ENCODE measurements at regions not wholly inside any gene's neighbourhood (a gene's known extent, or its start where the extent isn't known, plus 50 kb on each side); places are given as distances from the start of the nearest gene placed in this dataset.
"Not testable (repeated sequence)": the region's sequence is repeated elsewhere in the genome, so short reads cannot be mapped to it uniquely, and the experiment has no call there.

GRCh38 chr2:176574484-176575236 is 305.4 kb downstream of the MTX2 start:
- DNase-seq (ENCODE audit: low read depth): no peak

- DNase-seq (ENCODE audit: low read depth): no peak
Observed at GRCh38 chr2:176575237-176575744, 306.0 kb downstream of the MTX2 start.

- no peak for DNase-seq (ENCODE audit: low read depth)
Observed at GRCh38 chr2:176577054-176577453, 307.8 kb downstream of the MTX2 start.

GRCh38 chr2:176578292-176578691 is 309.1 kb downstream of the MTX2 start:
- not testable (repeated sequence) for DNase-seq (ENCODE audit: low read depth)

GRCh38 chr2:176579608-176580007 is 310.4 kb downstream of the MTX2 start:
- no peak for DNase-seq (ENCODE audit: low read depth)

- DNase-seq (ENCODE audit: low read depth): no peak
Observed at GRCh38 chr2:176581557-176582165, 312.4 kb downstream of the MTX2 start.

- DNase-seq (ENCODE audit: low read depth): no peak
Observed at GRCh38 chr2:176582176-176582575, 312.9 kb downstream of the MTX2 start.

- peak; percentile 69 for DNase-seq (ENCODE audit: low read depth)
Observed at GRCh38 chr2:176582990-176583481, 313.8 kb downstream of the MTX2 start.

GRCh38 chr2:176583607-176584006 is 314.4 kb downstream of the MTX2 start:
- no peak for DNase-seq (ENCODE audit: low read depth)

- DNase-seq (ENCODE audit: low read depth): no peak
Observed at GRCh38 chr2:176584333-176584732, 315.1 kb downstream of the MTX2 start.

GRCh38 chr2:176585291-176585690 is 316.0 kb downstream of the MTX2 start:
- DNase-seq (ENCODE audit: low read depth): no peak

- DNase-seq (ENCODE audit: low read depth): no peak
Observed at GRCh38 chr2:176585791-176586190, 316.5 kb downstream of the MTX2 start.

- DNase-seq (ENCODE audit: low read depth): no peak
Observed at GRCh38 chr2:176589287-176589686, 320.0 kb downstream of the MTX2 start.

- no peak for DNase-seq (ENCODE audit: low read depth)
Observed at GRCh38 chr2:176589825-176590440, 320.7 kb downstream of the MTX2 start.

- DNase-seq (ENCODE audit: low read depth): no peak
Observed at GRCh38 chr2:176592216-176592615, 323.0 kb downstream of the MTX2 start.

- no peak for DNase-seq (ENCODE audit: low read depth)
Observed at GRCh38 chr2:176595986-176596385, 326.7 kb downstream of the MTX2 start.

GRCh38 chr2:176597916-176598315 is 328.7 kb downstream of the MTX2 start:
- DNase-seq (ENCODE audit: low read depth): no peak

- no peak for DNase-seq (ENCODE audit: low read depth)
Observed at GRCh38 chr2:176598351-176598750, 329.1 kb downstream of the MTX2 start.

GRCh38 chr2:176599796-176600485 is 330.7 kb downstream of the MTX2 start:
- DNase-seq (ENCODE audit: low read depth): no peak

GRCh38 chr2:176601066-176601465 is 331.8 kb downstream of the MTX2 start:
- DNase-seq (ENCODE audit: low read depth): no peak

- DNase-seq (ENCODE audit: low read depth): no peak
Observed at GRCh38 chr2:176612036-176612435, 342.8 kb downstream of the MTX2 start.

- DNase-seq (ENCODE audit: low read depth): no peak
Observed at GRCh38 chr2:176612736-176613135, 343.5 kb downstream of the MTX2 start.

Data from fibroblast of the conjunctiva (primary cell).